ENCODE measurements at regions not wholly inside any gene's neighbourhood (a gene's known extent, or its start where the extent isn't known, plus 50 kb on each side); places are given as distances from the start of the nearest gene placed in this dataset. TPM values are rescaled to one million over a fixed set of nuclear protein-coding genes. Genes with fewer than 3 reads are reported as not detected.
"Not testable (repeated sequence)": the region's sequence is repeated elsewhere in the genome, so short reads cannot be mapped to it uniquely, and the experiment has no call there.

- 83% methylated on average over 12 of the region's 12 CpGs for WGBS
- no peaks in the 10 kb centered on the region for H3K36me3 ChIP-seq (ENCODE audit: insufficient read depth)
- no peak for DNase-seq (ENCODE audit: extremely low spot score)
- H3K27ac ChIP-seq (ENCODE audit: low read depth) = no peak overlapping the region
- H3K4me1 ChIP-seq (ENCODE audit: insufficient read depth) = no peaks in the 10 kb centered on the region
- no peak overlapping the region for H3K4me3 ChIP-seq (ENCODE audit: low read depth, low read length)
Observed at GRCh38 chrX:9394212-9394611, 70.6 kb upstream of the TBL1X start.

- Histone ChIP-seq H3K27ac (ENCODE audit: low read depth) (no peak overlapping the region), H3K4me3 (ENCODE audit: low read depth, low read length) (no peak overlapping the region), H3K36me3 (ENCODE audit: insufficient read depth) (no peaks in the 10 kb centered on the region), H3K4me1 (ENCODE audit: insufficient read depth) (no peaks in the 10 kb centered on the region)
- no peak for DNase-seq (ENCODE audit: extremely low spot score)
- 39% methylated on average over 4 of the region's 4 CpGs for WGBS
Observed at GRCh38 chrX:9396930-9397329, 67.9 kb upstream of the TBL1X start.

- H3K4me3 ChIP-seq (ENCODE audit: low read depth, low read length) = no peak overlapping the region
- no peak for DNase-seq (ENCODE audit: extremely low spot score)
- no peak overlapping the region for H3K27ac ChIP-seq (ENCODE audit: low read depth)
- no peaks in the 10 kb centered on the region for H3K36me3 ChIP-seq (ENCODE audit: insufficient read depth)
- WGBS = 98% methylated on average over 6 of the region's 6 CpGs
- H3K4me1 ChIP-seq (ENCODE audit: insufficient read depth) = no peaks in the 10 kb centered on the region
Observed at GRCh38 chrX:9401051-9401450, 63.8 kb upstream of the TBL1X start.

- no peaks in the 10 kb centered on the region for H3K4me1 ChIP-seq (ENCODE audit: insufficient read depth)
- H3K4me3 ChIP-seq (ENCODE audit: low read depth, low read length) = no peak overlapping the region
- H3K27ac ChIP-seq (ENCODE audit: low read depth) = no peak overlapping the region
- no peak for DNase-seq (ENCODE audit: extremely low spot score)
- H3K36me3 ChIP-seq (ENCODE audit: insufficient read depth) = no peaks in the 10 kb centered on the region
- 68% methylated on average over 4 of the region's 4 CpGs for WGBS
Observed at GRCh38 chrX:9403374-9403773, 61.5 kb upstream of the TBL1X start.

- 93% methylated on average over 8 of the region's 9 CpGs for WGBS
- H3K4me3 ChIP-seq (ENCODE audit: low read depth, low read length); DNase-seq (ENCODE audit: extremely low spot score); H3K4me1 ChIP-seq (ENCODE audit: insufficient read depth); H3K27ac ChIP-seq (ENCODE audit: low read depth); H3K36me3 ChIP-seq (ENCODE audit: insufficient read depth): not testable (repeated sequence)
Observed at GRCh38 chrX:9405635-9406034, 59.2 kb upstream of the TBL1X start.

GRCh38 chrX:9410889-9411288 is 54.0 kb upstream of the TBL1X start:
- H3K36me3 ChIP-seq (ENCODE audit: insufficient read depth); H3K4me1 ChIP-seq (ENCODE audit: insufficient read depth); H3K4me3 ChIP-seq (ENCODE audit: low read depth, low read length); H3K27ac ChIP-seq (ENCODE audit: low read depth); DNase-seq (ENCODE audit: extremely low spot score): not testable (repeated sequence)
- WGBS = 95% methylated on average over 3 of the region's 11 CpGs

GRCh38 chrX:9411682-9412081 is 53.2 kb upstream of the TBL1X start:
- 89% methylated on average over 16 of the region's 16 CpGs for WGBS
- H3K27ac ChIP-seq (ENCODE audit: low read depth); H3K36me3 ChIP-seq (ENCODE audit: insufficient read depth); H3K4me3 ChIP-seq (ENCODE audit: low read depth, low read length); H3K4me1 ChIP-seq (ENCODE audit: insufficient read depth); DNase-seq (ENCODE audit: extremely low spot score): not testable (repeated sequence)

- DNase-seq (ENCODE audit: extremely low spot score) = no peak
- Histone ChIP-seq H3K36me3 (ENCODE audit: insufficient read depth) (no peaks in the 10 kb centered on the region), H3K4me1 (ENCODE audit: insufficient read depth) (no peaks in the 10 kb centered on the region), H3K4me3 (ENCODE audit: low read depth, low read length) (no peak overlapping the region), H3K27ac (ENCODE audit: low read depth) (no peak overlapping the region)
- WGBS = 97% methylated on average over 10 of the region's 10 CpGs
Observed at GRCh38 chrX:9414416-9414815, 50.4 kb upstream of the TBL1X start.

Small RNA genes in the stretch of these regions (small RNA-seq; reads per million reads assigned to genes)
- gene AC119618.1 (not detected), gene RNA5SP499 (not detected)

Measured in urinary bladder (tissue), 4 donors.